ENCODE measurements at regions not wholly inside any gene's neighbourhood (a gene's known extent, or its start where the extent isn't known, plus 50 kb on each side); places are given as distances from the start of the nearest gene placed in this dataset.

GRCh38 chr20:4327956-4328355 is 78.9 kb upstream of the ADRA1D start:
- H3K27ac ChIP-seq (ENCODE audit: low read depth, low read length, poor library complexity, severe bottlenecking), result no peak overlapping the region
- H3K36me3 ChIP-seq (ENCODE audit: insufficient read depth, low read length), result no peaks in the 10 kb centered on the region
- no peaks in the 10 kb centered on the region for H3K9me3 ChIP-seq (ENCODE audit: low read length)
- no peak overlapping the region for H3K4me2 ChIP-seq (ENCODE audit: low read length)
- H3K79me2 ChIP-seq (ENCODE audit: insufficient read depth, low read length), result no peaks in the 10 kb centered on the region
- no peaks in the 10 kb centered on the region for H3K27me3 ChIP-seq (ENCODE audit: insufficient read depth, low read length)
- H4K20me1 ChIP-seq (ENCODE audit: insufficient read depth, low read length), result no peaks in the 10 kb centered on the region
- H3K9me2 ChIP-seq (ENCODE audit: low read depth, low read length), result no peaks in the 10 kb centered on the region
- no peak overlapping the region for H3K9ac ChIP-seq (ENCODE audit: low read length)
- no peak overlapping the region for H2AFZ ChIP-seq (ENCODE audit: low read length)
- no peak for TF ChIP-seq EZH2 (IDR thresholded peaks at IDR 0.05; ENCODE audit: borderline replicate concordance, low read length)
- TF ChIP-seq, protein P1, sequence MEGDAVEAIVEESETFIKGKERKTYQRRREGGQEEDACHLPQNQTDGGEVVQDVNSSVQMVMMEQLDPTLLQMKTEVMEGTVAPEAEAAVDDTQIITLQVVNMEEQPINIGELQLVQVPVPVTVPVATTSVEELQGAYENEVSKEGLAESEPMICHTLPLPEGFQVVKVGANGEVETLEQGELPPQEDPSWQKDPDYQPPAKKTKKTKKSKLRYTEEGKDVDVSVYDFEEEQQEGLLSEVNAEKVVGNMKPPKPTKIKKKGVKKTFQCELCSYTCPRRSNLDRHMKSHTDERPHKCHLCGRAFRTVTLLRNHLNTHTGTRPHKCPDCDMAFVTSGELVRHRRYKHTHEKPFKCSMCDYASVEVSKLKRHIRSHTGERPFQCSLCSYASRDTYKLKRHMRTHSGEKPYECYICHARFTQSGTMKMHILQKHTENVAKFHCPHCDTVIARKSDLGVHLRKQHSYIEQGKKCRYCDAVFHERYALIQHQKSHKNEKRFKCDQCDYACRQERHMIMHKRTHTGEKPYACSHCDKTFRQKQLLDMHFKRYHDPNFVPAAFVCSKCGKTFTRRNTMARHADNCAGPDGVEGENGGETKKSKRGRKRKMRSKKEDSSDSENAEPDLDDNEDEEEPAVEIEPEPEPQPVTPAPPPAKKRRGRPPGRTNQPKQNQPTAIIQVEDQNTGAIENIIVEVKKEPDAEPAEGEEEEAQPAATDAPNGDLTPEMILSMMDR (IDR thresholded peaks at IDR 0.05; ENCODE audit: low read length), result no peak
- no peaks in the 10 kb centered on the region for H3F3A ChIP-seq (ENCODE audit: insufficient read depth, low read length)
- no peaks in the 10 kb centered on the region for H3K4me1 ChIP-seq (ENCODE audit: insufficient read depth, low read length, severe bottlenecking)
- H3K4me3 ChIP-seq (ENCODE audit: low read depth, low read length, poor library complexity, severe bottlenecking), result no peak overlapping the region

DNA sequence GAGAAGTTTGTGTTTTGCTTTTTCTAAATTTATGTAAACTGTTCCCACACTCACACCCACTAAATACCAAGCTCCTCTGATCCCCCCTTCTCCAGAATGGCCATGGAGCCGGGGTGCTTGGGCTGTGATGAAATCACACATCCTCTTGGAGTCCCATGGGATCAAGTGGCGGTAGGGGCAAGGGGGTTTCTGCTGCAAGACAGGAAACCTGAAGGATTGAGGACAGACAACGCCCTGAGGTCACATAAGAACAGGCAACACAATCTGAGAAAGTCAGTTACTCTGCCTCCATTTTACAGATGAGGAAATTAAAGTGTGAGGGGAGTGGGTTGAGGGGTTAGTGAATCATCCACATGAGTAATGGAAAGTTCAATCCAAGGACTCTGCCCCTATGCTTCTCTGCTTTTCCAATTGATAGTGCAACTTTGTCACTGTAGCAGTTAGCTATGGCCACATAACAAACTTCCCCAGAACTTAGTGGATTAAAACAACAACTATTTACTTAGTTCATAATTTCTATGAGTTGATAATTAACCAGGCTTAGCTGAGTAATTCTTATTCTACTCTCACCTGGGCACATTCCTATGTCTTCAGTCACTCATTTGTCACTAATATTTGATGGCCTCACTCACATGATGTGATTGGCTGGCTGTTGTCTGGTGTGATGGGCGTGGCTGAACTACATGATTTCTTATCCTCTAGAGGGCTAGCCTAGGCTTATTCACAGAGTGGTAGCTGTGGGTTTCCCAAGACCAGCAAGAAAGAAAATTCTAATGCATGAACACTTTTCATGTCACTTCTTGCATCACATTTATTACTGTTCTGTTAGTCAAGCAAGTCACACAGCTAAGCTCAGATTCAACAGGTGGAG is 77.3 kb upstream of the ADRA1D start:
- H2AFZ ChIP-seq (ENCODE audit: low read length), result no peak overlapping the region
- no peaks in the 10 kb centered on the region for H3K79me2 ChIP-seq (ENCODE audit: insufficient read depth, low read length)
- TF ChIP-seq, protein P1 (IDR thresholded peaks at IDR 0.05; ENCODE audit: low read length), result no peak
- TF ChIP-seq EZH2 (IDR thresholded peaks at IDR 0.05; ENCODE audit: borderline replicate concordance, low read length), result no peak
- no peaks in the 10 kb centered on the region for H3F3A ChIP-seq (ENCODE audit: insufficient read depth, low read length)
- H3K27ac ChIP-seq (ENCODE audit: low read depth, low read length, poor library complexity, severe bottlenecking), result no peak overlapping the region
- no peaks in the 10 kb centered on the region for H3K9me3 ChIP-seq (ENCODE audit: low read length)
- H3K9me2 ChIP-seq (ENCODE audit: low read depth, low read length), result no peaks in the 10 kb centered on the region
- no peaks in the 10 kb centered on the region for H3K36me3 ChIP-seq (ENCODE audit: insufficient read depth, low read length)
- no peak overlapping the region for H3K4me3 ChIP-seq (ENCODE audit: low read depth, low read length, poor library complexity, severe bottlenecking)
- no peak overlapping the region for H3K9ac ChIP-seq (ENCODE audit: low read length)
- H3K4me1 ChIP-seq (ENCODE audit: insufficient read depth, low read length, severe bottlenecking), result no peaks in the 10 kb centered on the region
- no peaks in the 10 kb centered on the region for H3K27me3 ChIP-seq (ENCODE audit: insufficient read depth, low read length)
- H3K4me2 ChIP-seq (ENCODE audit: low read length), result no peak overlapping the region
- H4K20me1 ChIP-seq (ENCODE audit: insufficient read depth, low read length), result no peaks in the 10 kb centered on the region

- Histone ChIP-seq H3K79me2 (ENCODE audit: insufficient read depth, low read length) (no peaks in the 10 kb centered on the region), H3K9ac (ENCODE audit: low read length) (no peak overlapping the region), H3K27me3 (ENCODE audit: insufficient read depth, low read length) (no peaks in the 10 kb centered on the region), H3K4me2 (ENCODE audit: low read length) (no peak overlapping the region), H4K20me1 (ENCODE audit: insufficient read depth, low read length) (no peaks in the 10 kb centered on the region), H3F3A (ENCODE audit: insufficient read depth, low read length) (no peaks in the 10 kb centered on the region), H3K9me3 (ENCODE audit: low read length) (no peaks in the 10 kb centered on the region), H2AFZ (ENCODE audit: low read length) (no peak overlapping the region), H3K27ac (ENCODE audit: low read depth, low read length, poor library complexity, severe bottlenecking) (no peak overlapping the region), H3K4me1 (ENCODE audit: insufficient read depth, low read length, severe bottlenecking) (no peaks in the 10 kb centered on the region), H3K36me3 (ENCODE audit: insufficient read depth, low read length) (no peaks in the 10 kb centered on the region), H3K4me3 (ENCODE audit: low read depth, low read length, poor library complexity, severe bottlenecking) (no peak overlapping the region), H3K9me2 (ENCODE audit: low read depth, low read length) (no peaks in the 10 kb centered on the region)
- TF ChIP-seq, protein P1 (IDR thresholded peaks at IDR 0.05; ENCODE audit: low read length), result no peak
- no peak for TF ChIP-seq EZH2 (IDR thresholded peaks at IDR 0.05; ENCODE audit: borderline replicate concordance, low read length)
These were observed 76.6 kb upstream of the ADRA1D start for GRCh38 chr20:4325548-4326187.
